H9 (cell line): ENCODE measurements at regions not wholly inside any gene's neighbourhood (a gene's known extent, or its start where the extent isn't known, plus 50 kb on each side); places are given as distances from the start of the nearest gene placed in this dataset.

Source experiments
- DNase-seq: peaks from one replicate; pipeline ENCODE4 v3.0.0-alpha.2; 2017
- H2AFZ ChIP-seq: one replicate; pipeline ENCODE4 v1.6.1; 2013; ENCODE audit warnings: mild to moderate bottlenecking, low read length, control low read depth, moderate library complexity
- H2AK5ac ChIP-seq: 2 replicates; pipeline ENCODE4 v1.6.1; 2013; ENCODE audit warnings: low read length, control low read depth, mixed read lengths; ENCODE audit not compliant: insufficient read length
- H2BK120ac ChIP-seq: one replicate; pipeline ENCODE4 v1.6.1; 2013; ENCODE audit warnings: low read depth, mild to moderate bottlenecking, low read length, control low read depth, inconsistent platforms; ENCODE audit not compliant: poor library complexity, severe bottlenecking
- H2BK12ac ChIP-seq: 2 replicates; pipeline ENCODE4 v1.6.1; 2013; ENCODE audit warnings: low read length, control low read depth, mixed read lengths, low read depth; ENCODE audit not compliant: insufficient read length
- H2BK15ac ChIP-seq: 2 replicates; pipeline ENCODE4 v1.6.1; 2013; ENCODE audit warnings: low read depth, low read length, control low read depth
- H2BK20ac ChIP-seq: one replicate; pipeline ENCODE4 v1.6.1; 2013; ENCODE audit warnings: low read depth, mild to moderate bottlenecking, low read length, control low read depth, inconsistent platforms; ENCODE audit not compliant: poor library complexity, severe bottlenecking
- H2BK5ac ChIP-seq: 2 replicates; pipeline ENCODE4 v1.6.1; 2013; ENCODE audit warnings: low read length, control low read depth, mixed read lengths; ENCODE audit not compliant: insufficient read length
- H3K14ac ChIP-seq: 2 replicates; pipeline ENCODE4 v1.6.1; 2013; ENCODE audit warnings: low read length, control low read depth; ENCODE audit not compliant: insufficient read depth
- H3K18ac ChIP-seq: 2 replicates; pipeline ENCODE4 v1.6.1; 2013; ENCODE audit warnings: low read depth, mild to moderate bottlenecking, mixed read lengths, low read length, control low read depth; ENCODE audit not compliant: insufficient read length
- H3K23ac ChIP-seq: 2 replicates; pipeline ENCODE4 v1.6.1; 2013; ENCODE audit warnings: low read length, control low read depth, mixed read lengths, low read depth; ENCODE audit not compliant: insufficient read length
- H3K23me2 ChIP-seq: 2 replicates; pipeline ENCODE4 v1.6.1; 2013; ENCODE audit warnings: low read depth, mild to moderate bottlenecking, mixed read lengths, low read length, control low read depth; ENCODE audit not compliant: insufficient read length, poor library complexity, severe bottlenecking
- H3K27ac ChIP-seq: 2 replicates; pipeline ENCODE4 v1.5.1; 2013; ENCODE audit warnings: low read length, control low read depth, mixed read lengths, low read depth; ENCODE audit not compliant: insufficient read length
- H3K27me3 ChIP-seq: 2 replicates; pipeline ENCODE4 v1.6.1; 2013; ENCODE audit warnings: low read length, control low read depth, inconsistent platforms; ENCODE audit not compliant: insufficient read depth
- H3K4ac ChIP-seq: 2 replicates; pipeline ENCODE4 v1.6.1; 2013; ENCODE audit warnings: low read depth, mild to moderate bottlenecking, control low read depth, inconsistent platforms, low read length, moderate library complexity
- H3K4me1 ChIP-seq: 2 replicates; pipeline ENCODE4 v1.6.1; 2013; ENCODE audit warnings: low read length, control low read depth, inconsistent platforms; ENCODE audit not compliant: insufficient read depth
- H3K4me2 ChIP-seq: 2 replicates; pipeline ENCODE4 v1.6.1; 2013; ENCODE audit warnings: low read length, control low read depth, mixed read lengths; ENCODE audit not compliant: insufficient read length, insufficient read depth
- H3K56ac ChIP-seq: 2 replicates; pipeline ENCODE4 v1.6.1; 2013; ENCODE audit warnings: low read depth, mild to moderate bottlenecking, mixed read lengths, low read length, control low read depth; ENCODE audit not compliant: insufficient read length
- H3K79me1 ChIP-seq: 2 replicates; pipeline ENCODE4 v1.6.1; 2013; ENCODE audit warnings: low read depth, mild to moderate bottlenecking, moderate library complexity, low read length, control low read depth, inconsistent platforms; ENCODE audit not compliant: insufficient read depth, poor library complexity, severe bottlenecking
- H3K79me2 ChIP-seq: 2 replicates; pipeline ENCODE4 v1.6.1; 2013; ENCODE audit warnings: low read length, control low read depth, inconsistent platforms; ENCODE audit not compliant: insufficient read depth
- H3K9ac ChIP-seq: 2 replicates; pipeline ENCODE4 v1.6.1; 2013; ENCODE audit warnings: low read length, control low read depth, mixed read lengths; ENCODE audit not compliant: insufficient read length; ENCODE audit errors: extremely low read depth
- H3K9me3 ChIP-seq: one replicate; pipeline ENCODE4 v1.6.1; 2013; ENCODE audit warnings: low read depth, low read length, inconsistent platforms; ENCODE audit not compliant: control insufficient read depth
- H3T11ph ChIP-seq: one replicate; pipeline ENCODE4 v1.6.1; 2013; ENCODE audit warnings: mild to moderate bottlenecking, low read length, control low read depth, inconsistent platforms
- H4K20me1 ChIP-seq: one replicate; pipeline ENCODE4 v1.6.1; 2013; ENCODE audit not compliant: control insufficient read depth, insufficient read length, insufficient read depth
- H4K5ac ChIP-seq: 2 replicates; pipeline ENCODE4 v1.6.1; 2013; ENCODE audit warnings: low read depth, mild to moderate bottlenecking, mixed read lengths, low read length, control low read depth; ENCODE audit not compliant: insufficient read length
- H4K8ac ChIP-seq: replicated peaks from 2 replicates; pipeline ENCODE4 v1.6.1; 2013; ENCODE audit warnings: low read length, control low read depth, mixed read lengths, low read depth; ENCODE audit not compliant: insufficient read length
- H4K91ac ChIP-seq: 2 replicates; pipeline ENCODE4 v1.6.1; 2013; ENCODE audit warnings: low read depth, mild to moderate bottlenecking, moderate library complexity, mixed read lengths, low read length, control low read depth; ENCODE audit not compliant: insufficient read length
- H3K27ac Mint-ChIP-seq, 3 experiments: 2 replicates in 2 of 3; 3 replicates in 1 of 3; pipeline ENCODE4 v1.8.0; 2020 to 2021; ENCODE audit warnings: mixed read lengths in 3 of 3, mild to moderate bottlenecking in 1 of 3, moderate library complexity in 1 of 3
- H3K27me3 Mint-ChIP-seq: 2 replicates; pipeline ENCODE4 v1.8.0; 2021; ENCODE audit warnings: low read depth, mild to moderate bottlenecking, moderate library complexity, mixed read lengths
- H3K36me3 Mint-ChIP-seq, 3 experiments: 2 replicates in 2 of 3; 3 replicates in 1 of 3; pipeline ENCODE4 v1.8.0; 2020 to 2021; ENCODE audit warnings: low read depth in 3 of 3, mixed read lengths in 3 of 3; ENCODE audit not compliant: insufficient read depth in 1 of 3
- H3K4me1 Mint-ChIP-seq, 2 experiments: 2 replicates each; pipeline ENCODE4 v1.8.0; 2020; ENCODE audit warnings: mixed read lengths in 2 of 2
- H3K4me3 Mint-ChIP-seq, 2 experiments: 2 replicates in 1 of 2; 3 replicates in 1 of 2; pipeline ENCODE4 v1.8.0; 2020 to 2021; ENCODE audit warnings: mild to moderate bottlenecking in 2 of 2, mixed read lengths in 2 of 2, moderate library complexity in 1 of 2
- H3K9me3 Mint-ChIP-seq, 2 experiments: 2 replicates in 1 of 2; 3 replicates in 1 of 2; pipeline ENCODE4 v1.8.0; 2020; ENCODE audit warnings: mild to moderate bottlenecking in 2 of 2, mixed read lengths in 2 of 2, moderate library complexity in 1 of 2
- CTCF ChIP-seq: fragments of 200-600 bp; sonication (generic); conservative IDR thresholded peaks from 3 replicates; pipeline ENCODE4 v1.8.0; 2021; ENCODE audit warnings: antibody characterized with exemption, mild to moderate bottlenecking
- WGBS: extraction: QIAGEN DNeasy Blood & Tissue Kit; methylation state at CpG from one replicate; pipeline ENCODE4 v1.1.7; 2013; ENCODE audit warnings: missing lambda C conversion rate, low lambda C conversion rate, mixed read lengths; ENCODE audit not compliant: insufficient read length; ENCODE audit errors: extremely low coverage; 5-methylcytosine and 5-hydroxymethylcytosine counted together

GRCh38 chr2:198544461-198544860, 740.1 kb downstream of the PLCL1 start:
- no CpG with 5 or more reads among the region's 1 CpG for WGBS
- Mint-ChIP-seq H3K4me3 (no peak overlapping the region), H3K27ac (no peak overlapping the region), H3K27me3 (no peaks in the 10 kb centered on the region), H3K36me3 (no peaks in the 10 kb centered on the region), H3K4me1 (no peaks in the 10 kb centered on the region; a peak in 1 of 4 replicates), H3K9me3 (no peaks in the 10 kb centered on the region)
- no peak for DNase-seq
- Histone ChIP-seq H3K79me1 (no peaks in the 10 kb centered on the region), H3K23me2 (no peaks in the 10 kb centered on the region), H3K14ac (no peak overlapping the region), H4K91ac (no peak overlapping the region), H3K23ac (no peak overlapping the region), H4K20me1 (no peaks in the 10 kb centered on the region), H2BK15ac (no peak overlapping the region), H3K4me1 (peaks cover 4% of the 10 kb centered on the region; the same call in 1 of the 2 replicates), H3K79me2 (no peaks in the 10 kb centered on the region), H4K5ac (no peak overlapping the region), H2BK20ac (no peak overlapping the region), H3K4me2 (no peak overlapping the region), H4K8ac (no peak overlapping the region), H3K56ac (no peak overlapping the region), H3K18ac (no peak overlapping the region), H3K27me3 (no peaks in the 10 kb centered on the region), H3K9me3 (no peaks in the 10 kb centered on the region), H3T11ph (no peak overlapping the region), H2BK12ac (no peak overlapping the region), H2BK5ac (no peak overlapping the region), H2AK5ac (no peak overlapping the region), H2BK120ac (no peak overlapping the region), H3K9ac (no peak overlapping the region), H3K27ac (no peak overlapping the region), H3K4ac (no peak overlapping the region), H2AFZ (no peak overlapping the region)
- no peak for TF ChIP-seq CTCF
